UCSD-AML1 (cell line): ENCODE measurements at regions not wholly inside any gene's neighbourhood (a gene's known extent, or its start where the extent isn't known, plus 50 kb on each side); places are given as distances from the start of the nearest gene placed in this dataset.
A peak's percentile ranks its signal among the peaks of the same experiment; 100 is the strongest.
"Not testable (repeated sequence)": the region's sequence is repeated elsewhere in the genome, so short reads cannot be mapped to it uniquely, and the experiment has no call there.

ENCODE experiments used
- DNase-seq: peaks from one replicate; lab custom pipeline; 2025; ENCODE audit not compliant: unreplicated experiment; lab: John Stamatoyannopoulos, UW

DNA sequence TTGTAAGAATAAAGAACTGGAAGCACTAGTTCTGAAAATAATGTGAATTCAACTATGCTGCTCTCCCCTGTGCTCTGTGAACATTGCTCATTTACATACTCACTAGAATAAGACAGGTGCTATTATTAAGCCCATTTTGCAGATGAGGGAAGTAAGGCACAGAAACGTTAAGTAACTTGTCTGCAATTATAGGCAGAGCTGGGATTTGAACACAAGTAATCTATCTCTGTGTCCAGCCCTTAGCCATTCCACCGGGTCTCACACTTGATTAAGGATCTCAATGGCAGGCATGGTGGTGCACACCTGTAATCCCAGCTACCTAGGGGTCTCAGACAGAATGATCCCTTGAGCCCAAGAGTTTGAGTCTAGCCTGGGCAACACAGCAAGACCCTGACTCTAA, 357.7 kb downstream of the CD83 start:
- no peak for DNase-seq

GRCh38 chr6:14476793-14477531, 359.4 kb downstream of the CD83 start:
- DNase-seq: no peak

DNA sequence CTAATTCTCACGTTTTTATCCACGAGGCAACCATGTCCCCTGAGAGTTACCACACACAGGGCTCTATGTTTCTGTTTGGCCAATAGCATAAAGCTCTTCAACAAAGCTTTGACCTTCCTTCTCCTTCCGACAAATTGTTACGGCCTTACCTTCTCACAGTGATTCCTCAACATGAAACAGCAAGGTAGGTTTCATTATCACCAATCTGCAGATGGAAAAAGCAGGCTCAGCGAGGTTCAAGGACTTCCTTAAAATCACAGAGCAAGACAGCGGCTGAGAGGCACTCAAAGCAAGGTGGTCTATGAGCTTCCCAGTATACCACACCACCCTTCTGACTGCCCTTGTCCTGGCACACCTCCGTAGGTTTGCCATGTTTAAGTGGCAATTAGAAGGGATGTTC, 360.0 kb downstream of the CD83 start:
- no peak for DNase-seq

DNA sequence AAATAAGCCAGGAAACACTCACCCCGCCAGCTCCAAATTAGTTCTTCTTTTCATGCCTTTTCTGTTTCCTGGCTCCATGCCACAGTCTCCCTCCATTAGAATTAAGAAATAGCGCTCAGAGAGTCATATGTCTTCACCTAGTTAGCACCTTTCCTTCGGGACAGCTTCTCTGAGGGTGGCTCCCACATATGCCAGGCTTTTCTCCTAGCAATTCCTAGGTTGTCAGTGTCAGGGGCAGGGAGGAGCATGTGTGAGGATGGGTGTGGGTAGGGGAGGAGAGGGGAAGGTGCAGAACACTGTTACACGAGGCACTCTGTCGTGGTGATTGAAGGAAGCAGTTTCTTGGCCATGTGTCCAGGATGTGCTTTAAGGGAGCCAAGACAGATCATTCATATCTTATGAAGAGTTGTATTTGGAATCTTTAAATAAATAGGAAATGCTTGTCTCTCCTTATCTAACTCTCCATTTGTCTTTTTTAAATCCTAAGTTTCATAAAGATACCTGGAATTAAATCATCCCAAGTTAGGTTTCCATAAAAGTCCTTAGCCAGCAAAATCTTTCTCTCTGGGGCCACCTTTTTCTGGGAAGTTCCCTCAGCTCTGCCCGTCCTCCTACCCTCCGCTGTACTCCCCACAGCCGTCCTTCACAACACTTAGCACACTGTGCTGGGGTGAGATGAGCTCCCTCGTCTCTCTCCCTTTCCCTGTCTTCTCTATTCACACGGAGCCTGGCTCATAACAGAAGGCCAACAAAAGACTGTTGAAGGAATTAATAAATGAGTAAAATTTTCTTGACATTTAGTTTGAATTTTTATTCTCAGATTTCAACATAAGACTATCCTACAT, 361.0 kb downstream of the CD83 start:
- DNase-seq: peak; percentile 50

GRCh38 chr6:14481946-14482345, 364.4 kb downstream of the CD83 start:
- DNase-seq: not testable (repeated sequence)

- DNase-seq: no peak
Observed at GRCh38 chr6:14487625-14488024, 370.1 kb downstream of the CD83 start.

DNA sequence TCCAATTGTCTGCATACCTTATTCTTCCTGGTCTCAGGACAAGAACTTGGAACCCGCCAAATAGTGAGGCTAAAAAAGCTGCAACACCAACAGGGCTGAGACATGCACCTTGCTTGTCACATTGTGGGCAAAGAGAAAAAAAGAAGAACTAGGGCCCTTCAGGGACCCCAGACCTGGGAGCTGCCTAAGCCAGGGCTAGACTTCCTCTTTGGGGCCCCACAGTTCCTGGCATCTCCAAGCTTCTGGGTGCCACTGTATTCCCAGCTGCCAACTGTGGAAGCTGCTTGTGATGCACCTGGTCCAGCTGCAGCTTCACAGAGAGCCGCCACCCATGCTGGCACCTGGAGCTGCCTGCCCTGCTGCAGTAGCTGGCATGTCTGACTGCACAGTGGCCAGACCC, 370.6 kb downstream of the CD83 start:
- no peak for DNase-seq

- no peak for DNase-seq
Observed at GRCh38 chr6:14489445-14489844, 371.9 kb downstream of the CD83 start.

DNA sequence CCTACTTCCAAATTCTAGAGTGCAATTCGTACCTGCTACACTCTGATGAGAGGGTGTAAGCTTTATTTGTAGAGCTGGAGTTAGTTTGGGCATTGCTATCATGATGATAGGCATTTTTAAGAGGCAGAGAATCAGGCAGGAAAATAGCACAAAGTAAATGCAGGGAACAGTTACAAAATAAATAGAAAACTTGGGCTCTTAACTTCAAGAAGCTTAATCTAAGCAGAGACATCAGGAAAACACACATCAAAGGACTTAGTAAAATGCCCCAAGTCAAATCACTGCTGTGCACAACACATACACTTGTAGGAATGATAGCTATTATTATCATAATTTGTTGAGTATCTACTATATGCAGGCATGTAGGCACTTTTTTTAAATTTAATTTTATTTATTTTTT, 381.2 kb downstream of the CD83 start:
- no peak for DNase-seq

DNA sequence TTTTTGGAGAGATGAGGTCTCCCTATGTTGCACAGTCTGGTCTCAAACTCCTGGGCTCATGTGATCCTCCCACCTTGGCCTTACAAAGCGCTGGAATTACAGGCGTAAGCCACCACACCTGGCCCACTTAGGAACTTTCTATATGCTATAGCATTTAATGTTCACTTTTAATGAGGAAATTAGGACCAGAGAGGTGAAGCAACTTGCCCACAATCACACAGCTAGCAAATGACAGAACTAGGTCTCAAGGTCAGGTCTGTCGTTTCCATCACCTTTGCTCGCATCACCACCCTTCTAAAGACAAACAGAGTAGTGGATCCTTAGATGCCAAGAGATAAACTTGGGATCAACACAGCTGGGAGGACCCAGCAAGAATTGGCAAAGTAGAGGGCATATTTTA, 381.7 kb downstream of the CD83 start:
- no peak for DNase-seq

DNA sequence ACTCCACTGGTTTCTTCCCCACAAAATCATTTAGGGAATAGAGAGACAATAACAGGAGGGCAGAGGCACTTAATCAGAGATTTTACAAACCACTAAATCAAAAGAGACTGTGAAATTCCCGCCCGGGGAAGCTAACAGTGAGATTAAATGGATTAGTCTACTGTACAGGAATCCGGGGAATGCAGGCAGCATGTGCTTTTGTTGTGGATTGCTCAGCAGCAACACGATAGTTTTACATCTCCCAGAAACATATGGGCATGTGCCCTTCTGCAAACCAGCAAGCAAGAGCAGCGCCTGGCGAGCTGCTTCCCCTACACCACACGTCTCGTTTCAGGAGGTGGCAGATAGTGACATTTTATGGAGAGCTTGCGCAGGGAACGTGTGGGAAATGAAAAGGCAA, 382.3 kb downstream of the CD83 start:
- DNase-seq: no peak

GRCh38 chr6:14500809-14501208, 383.2 kb downstream of the CD83 start:
- DNase-seq: no peak

DNA sequence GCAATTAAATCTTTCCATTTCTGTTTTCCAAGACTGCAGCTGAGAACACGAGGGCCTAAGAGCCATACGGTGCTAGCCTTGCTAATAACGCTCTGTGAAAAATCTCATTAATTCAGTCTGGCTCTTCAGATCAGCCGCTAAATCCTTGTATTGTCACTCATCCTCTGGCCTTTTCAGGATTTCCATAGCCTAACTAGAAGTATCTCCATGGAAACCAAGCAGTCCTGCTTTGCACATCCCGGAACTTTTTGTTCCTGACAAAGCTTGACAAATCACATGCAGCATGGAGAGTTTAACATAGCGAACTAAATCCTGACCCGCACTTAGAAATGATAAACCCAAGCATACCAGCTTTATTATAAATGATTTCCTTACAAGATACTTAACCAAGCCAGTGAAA, 383.7 kb downstream of the CD83 start:
- no peak for DNase-seq

DNA sequence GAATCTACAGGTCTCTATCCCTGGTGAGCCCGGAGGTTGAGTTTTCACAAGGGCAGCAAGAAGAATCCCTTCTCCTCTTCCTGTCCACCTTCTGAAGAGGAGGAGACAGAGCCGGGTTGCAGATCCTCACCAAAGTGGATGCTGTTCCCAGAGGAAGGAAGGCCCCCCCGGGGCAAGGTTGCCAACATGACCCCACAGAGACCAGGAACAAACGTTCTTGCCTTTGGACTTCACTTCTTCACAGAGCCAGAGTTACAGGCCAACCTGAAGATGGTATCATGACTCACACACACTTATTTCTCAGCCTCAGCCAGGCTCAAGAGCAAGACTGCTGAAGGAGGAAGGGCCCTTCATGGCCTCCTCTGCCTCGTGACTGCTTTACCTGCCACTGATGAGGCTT, 384.3 kb downstream of the CD83 start:
- no peak for DNase-seq

DNA sequence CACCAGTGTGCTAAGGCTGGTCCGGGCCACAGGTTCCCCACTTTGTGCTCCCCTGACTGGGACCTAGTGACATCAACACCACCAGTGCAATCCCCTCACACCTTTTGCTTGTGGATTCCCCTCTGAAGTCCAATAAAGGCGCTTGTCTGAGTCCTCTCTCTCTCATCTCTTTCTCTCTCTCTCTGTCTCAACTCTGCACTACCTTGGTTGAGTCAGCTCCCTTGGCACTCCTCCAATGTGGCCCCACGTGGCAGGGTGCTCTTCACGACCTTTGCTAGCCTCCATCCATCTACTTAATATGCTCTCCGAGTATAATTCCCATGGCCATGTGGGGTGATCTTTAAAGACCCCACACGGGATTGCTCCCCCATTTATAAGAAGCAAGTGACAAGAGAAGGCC, 385.0 kb downstream of the CD83 start:
- no peak for DNase-seq

- DNase-seq: no peak
Observed at GRCh38 chr6:14505401-14505800, 387.8 kb downstream of the CD83 start.

- no peak for DNase-seq
Observed at GRCh38 chr6:14506656-14507246, 389.2 kb downstream of the CD83 start.

DNA sequence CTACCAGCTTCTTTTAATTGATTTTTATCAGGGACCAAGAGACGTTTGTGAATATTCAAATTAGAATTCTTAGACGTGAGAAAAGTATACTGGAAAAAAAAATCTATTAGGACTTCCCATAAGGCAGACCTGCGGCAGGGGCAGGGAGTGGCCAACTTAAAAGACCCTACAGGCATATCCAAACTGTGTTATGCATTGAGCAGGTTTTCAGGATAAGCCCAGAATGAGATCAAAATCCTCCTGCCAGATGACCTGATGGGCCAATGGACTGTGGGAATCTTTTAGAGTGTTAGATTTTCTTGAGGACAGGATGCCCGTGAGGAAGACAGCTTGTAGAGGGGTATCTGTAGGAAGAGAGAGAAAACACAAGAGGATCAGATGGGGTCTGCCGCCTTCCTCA, 391.5 kb downstream of the CD83 start:
- DNase-seq: no peak

DNA sequence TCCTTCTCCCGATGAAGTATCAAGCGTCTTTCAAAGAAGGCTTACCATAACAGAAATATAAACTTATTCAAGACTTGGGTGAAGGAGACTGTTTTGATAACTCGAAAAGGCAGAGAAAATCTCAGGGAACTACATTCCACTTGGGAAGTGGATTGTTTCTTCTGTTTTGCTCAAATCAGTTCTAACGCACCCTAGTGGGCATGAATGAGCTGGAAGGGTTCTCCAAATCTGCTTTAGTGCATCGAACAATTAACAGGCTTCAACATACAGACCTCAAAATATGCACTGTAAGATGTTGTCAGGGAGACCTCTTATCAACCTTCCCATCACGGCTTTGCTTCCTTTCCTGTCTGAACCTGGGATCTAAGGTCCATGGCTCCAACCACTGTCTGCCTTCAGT, 392.5 kb downstream of the CD83 start:
- no peak for DNase-seq

- no peak for DNase-seq
Observed at GRCh38 chr6:14511061-14511586, 393.6 kb downstream of the CD83 start.

GRCh38 chr6:14512246-14512645, 394.7 kb downstream of the CD83 start:
- no peak for DNase-seq
